GM21529 (cell line): ENCODE measurements at regions not wholly inside any gene's neighbourhood (a gene's known extent, or its start where the extent isn't known, plus 50 kb on each side); places are given as distances from the start of the nearest gene placed in this dataset.
"Not testable (repeated sequence)": the region's sequence is repeated elsewhere in the genome, so short reads cannot be mapped to it uniquely, and the experiment has no call there.

ENCODE experiments used
- ATAC-seq: cut with Tn5 transposase; IDR thresholded peaks from one replicate; pipeline ENCODE4 v1.9.1; 2021; ENCODE audit not compliant: unreplicated experiment

GRCh38 chr1:212495766-212496494 is 63.2 kb downstream of the NENF start:
- ATAC-seq = no peak

- no peak for ATAC-seq
Measured at GRCh38 chr1:212496682-212497081, 64.0 kb downstream of the NENF start.

GRCh38 chr1:212497553-212497952 is 64.8 kb downstream of the NENF start:
- ATAC-seq = no peak

- peak; percentile 43 for ATAC-seq
Measured at GRCh38 chr1:212498283-212499040, 65.7 kb downstream of the NENF start.

- ATAC-seq = no peak
Measured at GRCh38 chr1:212500351-212500750, 67.6 kb downstream of the NENF start.

GRCh38 chr1:212500983-212501382 is 68.3 kb downstream of the NENF start:
- ATAC-seq = no peak

GRCh38 chr1:212503714-212504113 is 71.0 kb downstream of the NENF start:
- ATAC-seq = no peak

- ATAC-seq = no peak
Measured at GRCh38 chr1:212504171-212504803, 71.6 kb downstream of the NENF start.

GRCh38 chr1:212506666-212507065 is 73.9 kb downstream of the NENF start:
- ATAC-seq = no peak

- no peak for ATAC-seq
Measured at GRCh38 chr1:212507369-212507768, 74.6 kb downstream of the NENF start.

GRCh38 chr1:212512816-212513559 is 80.3 kb downstream of the NENF start:
- ATAC-seq = no peak

- ATAC-seq = no peak
Measured at GRCh38 chr1:212513586-212513985, 80.9 kb downstream of the NENF start.

GRCh38 chr1:212514056-212514614 is 81.4 kb downstream of the NENF start:
- ATAC-seq = no peak

GRCh38 chr1:212514782-212515181 is 82.1 kb downstream of the NENF start:
- no peak for ATAC-seq

GRCh38 chr1:212515329-212515760 is 82.6 kb downstream of the NENF start:
- no peak for ATAC-seq

GRCh38 chr1:212516012-212516411 is 83.3 kb downstream of the NENF start:
- ATAC-seq = not testable (repeated sequence)

- ATAC-seq = no peak
Measured at GRCh38 chr1:212518188-212519054, 85.7 kb downstream of the NENF start.

- ATAC-seq = no peak
Measured at GRCh38 chr1:212519131-212519530, 86.4 kb downstream of the NENF start.

- no peak for ATAC-seq
Measured at GRCh38 chr1:212520299-212520698, 87.6 kb downstream of the NENF start.

GRCh38 chr1:212520746-212521145 is 87.8 kb upstream of the ATF3 start:
- ATAC-seq = no peak
